Right ventricle myocardium inferior (tissue), 1 donor: ENCODE measurements at regions not wholly inside any gene's neighbourhood (a gene's known extent, or its start where the extent isn't known, plus 50 kb on each side); places are given as distances from the start of the nearest gene placed in this dataset.

Experiments
- ATAC-seq: fragments of 200-7000 bp; cut with Tn5 transposase; one replicate; pipeline ENCODE4 v1.9.1; 2020; ENCODE audit warnings: mild to moderate bottlenecking, moderate library complexity
- DNase-seq: peaks from one replicate; pipeline ENCODE4 v3.0.0; 2021; ENCODE audit errors: missing footprints
- intact Hi-C: fragments of 100-400 bp; cut with DNase I; formaldehyde crosslinking; loops from one replicate; pipeline ENCODE4 v1.11.0; 2022
- donor health status: DM: no; HTN: yes; CAD: no; lungs with severe emphysema.

DNA sequence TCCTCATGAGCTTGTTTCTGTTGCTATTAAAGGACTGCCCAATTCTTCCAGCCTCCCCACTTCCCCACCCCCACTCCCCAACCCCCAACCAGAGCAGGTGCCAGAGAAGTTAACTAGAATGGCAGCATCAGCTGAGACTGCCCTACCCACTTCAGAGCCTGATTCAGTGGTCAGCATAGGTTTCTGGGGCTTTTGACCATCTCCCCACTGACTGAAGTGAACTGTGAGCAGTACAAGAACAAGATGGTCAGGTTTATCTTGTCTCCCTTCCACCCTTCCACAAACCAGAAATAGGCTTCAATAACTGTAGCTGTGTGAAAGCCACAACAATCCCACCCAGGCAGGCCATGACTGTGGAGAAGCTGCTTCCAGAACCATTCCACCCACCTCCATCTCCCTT is 289.4 kb upstream of the SLC24A2 start:
- ATAC-seq (no peak), DNase-seq (no peak)
- intact Hi-C loops: no loop called here

DNA sequence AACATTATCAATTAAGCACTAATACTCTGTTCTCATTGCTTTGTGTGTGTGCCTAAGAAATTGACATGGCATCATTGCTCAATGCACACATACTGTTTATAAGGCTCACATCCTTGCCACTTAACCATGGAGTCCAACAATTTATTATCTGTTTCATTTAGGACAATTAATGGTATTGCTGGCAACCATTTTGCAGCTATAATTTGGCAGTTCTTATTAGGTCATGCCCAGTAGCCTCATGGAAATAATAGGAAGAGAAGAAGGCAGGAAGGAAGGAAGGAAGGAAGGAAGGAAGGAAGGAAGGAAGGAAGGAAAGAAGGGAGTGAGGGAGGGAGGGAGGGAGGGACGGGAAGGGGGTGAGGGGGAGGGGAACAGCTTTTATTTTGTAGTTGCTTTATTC is 285.5 kb upstream of the SLC24A2 start:
- intact Hi-C loops: no loop called here

DNA sequence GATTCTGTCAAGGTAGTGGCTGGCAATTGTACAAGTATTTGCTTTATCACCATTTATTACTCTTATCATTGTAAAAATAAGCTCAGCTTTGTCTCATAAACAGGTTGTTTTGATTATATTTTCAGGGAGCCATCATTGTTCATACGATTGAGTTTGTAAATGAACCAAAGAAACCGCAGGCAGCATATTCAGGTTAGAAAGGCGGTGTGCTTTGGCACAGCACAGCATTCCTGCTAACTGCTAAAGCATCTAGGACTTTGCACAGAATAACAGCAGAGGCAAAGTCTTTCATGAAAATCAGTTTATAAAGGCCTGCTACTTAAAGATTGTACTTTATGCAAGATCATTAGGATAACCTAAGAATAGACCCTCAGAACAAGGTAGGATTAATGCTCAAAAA is 281.5 kb upstream of the SLC24A2 start:
- intact Hi-C loops: no loop called here

More for the DNA sequence above, 285.5 kb upstream of the SLC24A2 start:
- ATAC-seq: no peak
- DNase-seq: no peak

GRCh38 chr9:20065796-20066700 is 277.2 kb upstream of the SLC24A2 start:
- DNase-seq (no peak), ATAC-seq (no peak)
- intact Hi-C loops: no loop called here

More for the DNA sequence above, 281.5 kb upstream of the SLC24A2 start:
- DNase-seq (no peak), ATAC-seq (no peak)

- intact Hi-C loops: no loop called here
- no peak for DNase-seq
- no peak for ATAC-seq
Measured at GRCh38 chr9:20065046-20065445, 276.2 kb upstream of the SLC24A2 start.

DNA sequence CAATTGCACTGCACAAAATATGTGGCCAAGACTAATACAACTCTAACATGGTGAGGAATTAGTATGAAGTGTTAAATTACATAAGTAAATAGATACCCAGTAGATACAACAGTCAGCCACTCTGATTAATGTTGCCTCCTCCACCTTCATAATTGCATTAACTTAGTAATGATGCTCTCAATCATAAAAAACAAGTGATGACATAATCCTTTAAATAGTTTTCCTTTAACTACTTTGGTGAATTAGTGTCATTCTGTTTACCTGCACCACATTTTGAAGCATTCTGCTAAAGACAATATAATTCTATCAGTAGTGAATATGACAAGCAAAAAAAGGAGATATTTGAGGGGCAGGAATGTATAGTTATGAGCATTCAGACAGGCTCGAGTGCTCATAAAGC is 265.9 kb upstream of the SLC24A2 start:
- intact Hi-C loops: no loop called here
- DNase-seq (no peak), ATAC-seq (no peak)

- intact Hi-C loops: no loop called here
- DNase-seq: no peak
- ATAC-seq: no peak
Measured at GRCh38 chr9:20048985-20049384, 260.1 kb upstream of the SLC24A2 start.

DNA sequence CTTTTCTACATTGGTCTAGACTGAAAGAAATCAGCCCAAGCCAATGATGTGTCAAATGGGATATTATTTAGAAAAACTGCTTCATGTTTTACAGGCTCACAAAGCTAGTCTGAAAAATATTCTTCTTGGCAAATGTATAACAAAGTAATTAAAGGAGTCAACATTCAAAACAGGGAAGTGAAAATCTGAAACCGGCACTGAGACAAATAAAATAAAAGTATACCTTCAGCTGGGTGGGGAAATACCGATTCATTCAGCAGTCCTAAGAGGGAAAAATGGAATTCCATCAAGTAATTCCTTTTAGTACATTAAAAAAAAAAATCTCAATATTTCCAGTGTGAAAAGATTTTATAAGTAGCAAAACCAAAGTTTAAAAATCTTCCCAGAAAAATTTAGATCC is 259.6 kb upstream of the SLC24A2 start:
- no peak for ATAC-seq
- intact Hi-C loops: no loop called here
- no peak for DNase-seq

DNA sequence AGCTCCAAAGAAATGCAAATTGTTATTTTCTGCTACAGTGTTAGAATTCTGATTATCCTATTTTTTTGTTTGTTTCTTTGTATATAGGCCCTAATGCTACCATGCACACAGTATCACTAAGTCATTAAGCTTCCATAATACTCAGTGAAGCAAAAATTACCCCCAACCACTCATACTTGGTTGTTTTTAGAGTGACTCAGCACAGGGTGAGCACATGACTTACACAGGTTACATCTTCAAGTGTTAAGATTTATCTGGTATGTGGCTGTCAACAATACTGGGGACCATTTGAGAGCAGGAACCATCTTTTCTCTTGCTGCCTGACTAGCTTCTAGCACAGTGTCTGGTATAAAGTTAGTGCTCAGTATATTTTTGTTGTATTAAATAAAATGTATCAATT is 255.8 kb upstream of the SLC24A2 start:
- ATAC-seq: no peak
- DNase-seq: no peak
- intact Hi-C loops: no loop called here

- intact Hi-C loops: no loop called here
- no peak for DNase-seq
- ATAC-seq: no peak
Measured at GRCh38 chr9:20043461-20043860, 254.6 kb upstream of the SLC24A2 start.

GRCh38 chr9:20043035-20043434 is 254.2 kb upstream of the SLC24A2 start:
- no peak for ATAC-seq
- intact Hi-C loops: no loop called here
- DNase-seq: no peak

DNA sequence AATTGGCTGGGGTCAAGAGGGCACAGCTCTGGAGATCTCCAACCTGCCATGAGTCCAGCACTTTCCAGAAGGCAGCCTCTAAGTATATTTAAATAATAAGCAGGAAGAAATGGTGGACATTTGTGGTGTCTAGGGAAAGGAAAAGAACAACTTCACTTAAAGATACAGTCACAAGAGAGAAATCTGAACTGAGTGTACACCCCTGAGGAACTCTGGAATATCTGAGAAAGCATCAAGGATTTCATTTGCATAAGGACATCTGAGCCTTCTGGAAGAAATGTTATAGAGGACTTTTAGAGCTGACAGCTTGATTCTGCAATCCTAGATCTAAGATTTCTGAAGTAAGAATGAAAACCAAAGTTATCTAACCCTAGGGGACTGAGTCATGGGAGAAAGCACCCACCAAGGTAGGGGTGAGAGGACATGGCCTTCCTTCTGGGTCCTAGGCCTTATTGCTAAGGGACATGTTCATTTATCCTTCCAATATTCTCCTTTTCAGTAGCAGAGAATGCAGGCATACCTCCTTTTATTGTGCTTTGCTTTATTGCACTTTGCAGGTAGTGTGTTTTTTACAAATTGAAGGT is 253.4 kb upstream of the SLC24A2 start:
- no peak for ATAC-seq
- DNase-seq: no peak
- intact Hi-C loops: no loop called here

DNA sequence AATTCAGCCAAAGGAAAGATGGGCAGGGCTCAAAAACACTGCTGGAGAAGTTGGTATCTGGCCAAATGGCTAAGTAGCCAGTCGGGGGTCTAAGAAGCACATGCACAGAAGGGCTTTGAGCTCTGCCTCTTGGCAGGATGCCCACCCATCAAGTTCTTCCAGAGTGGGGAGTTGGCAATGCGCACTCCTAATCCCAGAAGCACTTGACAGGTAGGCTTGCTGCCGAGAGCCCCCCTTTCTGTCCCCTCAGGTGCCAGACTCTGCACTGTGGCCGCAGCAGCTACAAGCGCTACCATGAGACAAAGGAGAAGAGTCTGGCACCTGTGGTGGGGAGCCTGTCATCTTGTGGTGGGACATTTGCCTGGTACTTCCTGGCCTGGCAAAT is 252.9 kb upstream of the SLC24A2 start:
- intact Hi-C loops: no loop called here
- ATAC-seq (no peak), DNase-seq (no peak)

GRCh38 chr9:20040991-20041696 is 252.3 kb upstream of the SLC24A2 start:
- DNase-seq (no peak), ATAC-seq (no peak)
- intact Hi-C loops: no loop called here

GRCh38 chr9:20037699-20038098 is 248.9 kb upstream of the SLC24A2 start:
- intact Hi-C loops: loop anchor here (10.0 kb wide), 1 partner anchor 317 kb away; no protein-coding TSS in a partner anchor
- ATAC-seq: no peak
- DNase-seq: no peak

DNA sequence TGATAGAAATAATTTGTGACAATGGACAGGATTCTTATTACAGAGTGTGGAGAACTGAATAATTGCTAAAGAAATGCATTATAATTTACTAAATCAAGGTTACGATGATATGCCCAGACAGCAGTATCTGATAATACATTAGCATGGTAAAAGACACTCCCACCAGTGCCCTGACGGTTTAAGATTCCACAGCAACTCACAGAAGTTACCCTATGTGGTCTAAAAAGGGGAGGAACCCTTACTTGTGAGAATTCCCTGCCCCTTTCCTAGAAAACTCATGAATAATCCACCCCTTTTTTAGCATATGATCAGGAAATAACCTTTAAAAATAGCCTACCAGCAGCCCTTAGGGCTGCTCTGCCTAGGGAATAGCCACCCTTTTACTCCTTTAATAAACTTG is 244.7 kb upstream of the SLC24A2 start:
- intact Hi-C loops: loop anchor here (5.0 to 10.0 kb wide), 2 partner anchors 254 to 321 kb away; no protein-coding TSS in a partner anchor
- DNase-seq (no peak), ATAC-seq (no peak)

DNA sequence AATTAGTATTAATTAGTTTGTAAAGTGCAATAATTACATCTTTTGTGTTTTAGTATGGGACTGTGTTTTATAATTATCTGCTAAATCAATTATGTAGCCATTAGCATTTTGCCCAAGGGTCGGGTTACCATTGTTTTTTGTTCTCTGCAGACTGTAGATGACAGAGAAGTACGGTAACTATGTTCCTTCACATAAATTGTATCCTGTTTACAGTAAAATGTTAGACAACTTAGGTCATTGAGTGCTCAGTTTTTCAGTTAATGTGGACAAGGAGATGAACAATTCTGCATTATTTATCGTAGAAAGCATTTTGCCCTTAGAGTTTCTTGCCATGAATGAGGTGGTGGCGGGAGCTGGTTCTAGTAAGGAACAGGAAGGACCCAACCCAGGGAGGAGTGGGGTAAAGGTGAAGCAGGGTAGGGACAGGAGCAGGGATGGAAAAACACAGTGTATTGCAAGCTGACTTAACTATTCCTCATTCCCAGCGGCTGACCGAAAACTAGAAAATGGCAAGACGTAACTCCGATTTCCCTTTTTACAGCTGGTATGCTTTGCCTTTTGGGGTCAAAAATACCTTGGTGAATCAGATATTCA is 243.7 kb upstream of the SLC24A2 start:
- intact Hi-C loops: loop anchor here (5.0 to 10.0 kb wide), 2 partner anchors 255 to 322 kb away; no protein-coding TSS in a partner anchor
- ATAC-seq (no peak), DNase-seq (no peak)

- intact Hi-C loops: loop anchor here (5.0 to 10.0 kb wide), 2 partner anchors 255 to 323 kb away; no protein-coding TSS in a partner anchor
- DNase-seq (no peak), ATAC-seq (no peak)
Measured at GRCh38 chr9:20031836-20032235, 243.0 kb upstream of the SLC24A2 start.

GRCh38 chr9:20030671-20031070 is 241.8 kb upstream of the SLC24A2 start:
- intact Hi-C loops: loop anchor here (5.0 to 10.0 kb wide), 2 partner anchors 257 to 324 kb away; no protein-coding TSS in a partner anchor
- no peak for DNase-seq
- no peak for ATAC-seq
